Right lobe of liver (tissue), 4 donors: ENCODE measurements at regions not wholly inside any gene's neighbourhood (a gene's known extent, or its start where the extent isn't known, plus 50 kb on each side); places are given as distances from the start of the nearest gene placed in this dataset.

ENCODE experiments used
- POLR2A ChIP-seq: fragments of 450-650 bp; IDR thresholded peaks from one replicate; pipeline ENCODE4 v1.6.1; 2017; ENCODE audit warnings: antibody characterized with exemption, mild to moderate bottlenecking
- TF ChIP-seq, protein P1 (sequence below), 4 donors: fragments of 200-600 bp in 3 of 4; fragments of 450-650 bp in 1 of 4; IDR thresholded peaks; one replicate each; pipeline versions ENCODE4 v1.5.1 to v1.8.0; 2016 to 2022; ENCODE audit warnings: antibody characterized with exemption in 4 of 4, mild to moderate bottlenecking in 2 of 4
- donor health status: DM: no; HTN: no; CAD: no.
- donor health status: DM: no; HTN: no; CAD: no.
- donor health status: DM: no; HTN: yes; CAD: no.

DNA sequence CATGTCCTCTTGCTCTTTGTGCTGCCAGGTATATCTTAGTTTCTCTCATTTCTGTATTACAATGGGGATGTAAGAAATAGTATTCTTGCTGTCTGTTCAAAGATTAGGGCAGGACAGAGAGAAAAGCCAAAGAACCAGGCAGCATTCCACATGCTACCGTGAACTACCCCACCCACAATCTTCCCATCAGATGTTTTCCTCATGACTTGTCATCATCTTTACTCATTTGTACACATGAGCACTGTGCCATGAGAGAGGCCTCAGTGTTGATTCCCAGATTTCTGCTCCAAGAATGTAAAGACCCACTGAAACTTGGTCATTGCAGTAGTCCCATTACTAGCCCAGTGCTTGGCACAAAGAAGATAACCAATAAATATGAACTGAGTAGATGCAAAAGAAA lies 354.6 kb upstream of the RASGEF1B start:
- TF ChIP-seq, protein P1, sequence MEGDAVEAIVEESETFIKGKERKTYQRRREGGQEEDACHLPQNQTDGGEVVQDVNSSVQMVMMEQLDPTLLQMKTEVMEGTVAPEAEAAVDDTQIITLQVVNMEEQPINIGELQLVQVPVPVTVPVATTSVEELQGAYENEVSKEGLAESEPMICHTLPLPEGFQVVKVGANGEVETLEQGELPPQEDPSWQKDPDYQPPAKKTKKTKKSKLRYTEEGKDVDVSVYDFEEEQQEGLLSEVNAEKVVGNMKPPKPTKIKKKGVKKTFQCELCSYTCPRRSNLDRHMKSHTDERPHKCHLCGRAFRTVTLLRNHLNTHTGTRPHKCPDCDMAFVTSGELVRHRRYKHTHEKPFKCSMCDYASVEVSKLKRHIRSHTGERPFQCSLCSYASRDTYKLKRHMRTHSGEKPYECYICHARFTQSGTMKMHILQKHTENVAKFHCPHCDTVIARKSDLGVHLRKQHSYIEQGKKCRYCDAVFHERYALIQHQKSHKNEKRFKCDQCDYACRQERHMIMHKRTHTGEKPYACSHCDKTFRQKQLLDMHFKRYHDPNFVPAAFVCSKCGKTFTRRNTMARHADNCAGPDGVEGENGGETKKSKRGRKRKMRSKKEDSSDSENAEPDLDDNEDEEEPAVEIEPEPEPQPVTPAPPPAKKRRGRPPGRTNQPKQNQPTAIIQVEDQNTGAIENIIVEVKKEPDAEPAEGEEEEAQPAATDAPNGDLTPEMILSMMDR (IDR thresholded peaks at IDR 0.05), result no peak
- no peak for TF ChIP-seq POLR2A
